ENCODE measurements at regions not wholly inside any gene's neighbourhood (a gene's known extent, or its start where the extent isn't known, plus 50 kb on each side); places are given as distances from the start of the nearest gene placed in this dataset.

GRCh38 chr12:97912943-97913342, 450.3 kb downstream of the RMST start:
- Histone ChIP-seq H3K9ac (ENCODE audit: low read length) (no peak overlapping the region), H3K9me3 (ENCODE audit: low read length) (no peaks in the 10 kb centered on the region), H3K4me3 (ENCODE audit: low read depth, low read length, poor library complexity, severe bottlenecking) (no peak overlapping the region), H3K4me1 (ENCODE audit: insufficient read depth, low read length, severe bottlenecking) (no peaks in the 10 kb centered on the region), H2AFZ (ENCODE audit: low read length) (no peak overlapping the region), H3F3A (ENCODE audit: insufficient read depth, low read length) (no peaks in the 10 kb centered on the region), H3K27me3 (ENCODE audit: insufficient read depth, low read length) (no peaks in the 10 kb centered on the region), H3K79me2 (ENCODE audit: insufficient read depth, low read length) (no peaks in the 10 kb centered on the region), H3K27ac (ENCODE audit: low read depth, low read length, poor library complexity, severe bottlenecking) (no peak overlapping the region), H3K9me2 (ENCODE audit: low read depth, low read length) (no peaks in the 10 kb centered on the region), H3K4me2 (ENCODE audit: low read length) (no peak overlapping the region), H4K20me1 (ENCODE audit: insufficient read depth, low read length) (no peaks in the 10 kb centered on the region), H3K36me3 (ENCODE audit: insufficient read depth, low read length) (no peaks in the 10 kb centered on the region)
- TF ChIP-seq CTCF (IDR thresholded peaks at IDR 0.05; ENCODE audit: low read length) (no peak), EZH2 (IDR thresholded peaks at IDR 0.05; ENCODE audit: borderline replicate concordance, low read length) (no peak)

GRCh38 chr12:97921979-97922722, 459.5 kb downstream of the RMST start:
- Histone ChIP-seq H3K27me3 (ENCODE audit: insufficient read depth, low read length) (no peaks in the 10 kb centered on the region), H3K36me3 (ENCODE audit: insufficient read depth, low read length) (no peaks in the 10 kb centered on the region), H3K4me2 (ENCODE audit: low read length) (no peak overlapping the region), H3K9me3 (ENCODE audit: low read length) (no peaks in the 10 kb centered on the region), H4K20me1 (ENCODE audit: insufficient read depth, low read length) (no peaks in the 10 kb centered on the region; the same call in 1 of the 2 replicates), H3K9me2 (ENCODE audit: low read depth, low read length) (no peaks in the 10 kb centered on the region), H2AFZ (ENCODE audit: low read length) (no peak overlapping the region), H3K79me2 (ENCODE audit: insufficient read depth, low read length) (no peaks in the 10 kb centered on the region), H3K9ac (ENCODE audit: low read length) (no peak overlapping the region), H3F3A (ENCODE audit: insufficient read depth, low read length) (no peaks in the 10 kb centered on the region), H3K27ac (ENCODE audit: low read depth, low read length, poor library complexity, severe bottlenecking) (no peak overlapping the region), H3K4me3 (ENCODE audit: low read depth, low read length, poor library complexity, severe bottlenecking) (no peak overlapping the region), H3K4me1 (ENCODE audit: insufficient read depth, low read length, severe bottlenecking) (no peaks in the 10 kb centered on the region)
- no peak for TF ChIP-seq CTCF (IDR thresholded peaks at IDR 0.05; ENCODE audit: low read length)
- TF ChIP-seq EZH2 (IDR thresholded peaks at IDR 0.05; ENCODE audit: borderline replicate concordance, low read length): no peak

- no peaks in the 10 kb centered on the region for H3K9me2 ChIP-seq (ENCODE audit: low read depth, low read length)
- no peak overlapping the region for H3K9ac ChIP-seq (ENCODE audit: low read length)
- TF ChIP-seq CTCF (IDR thresholded peaks at IDR 0.05; ENCODE audit: low read length): no peak
- no peak for TF ChIP-seq EZH2 (IDR thresholded peaks at IDR 0.05; ENCODE audit: borderline replicate concordance, low read length)
- H3K79me2 ChIP-seq (ENCODE audit: insufficient read depth, low read length): no peaks in the 10 kb centered on the region
- no peaks in the 10 kb centered on the region; the same call in 1 of the 2 replicates for H4K20me1 ChIP-seq (ENCODE audit: insufficient read depth, low read length)
- H3K4me3 ChIP-seq (ENCODE audit: low read depth, low read length, poor library complexity, severe bottlenecking): no peak overlapping the region
- H3K4me1 ChIP-seq (ENCODE audit: insufficient read depth, low read length, severe bottlenecking): no peaks in the 10 kb centered on the region
- no peak overlapping the region for H3K4me2 ChIP-seq (ENCODE audit: low read length)
- H3K27ac ChIP-seq (ENCODE audit: low read depth, low read length, poor library complexity, severe bottlenecking): no peak overlapping the region
- H3F3A ChIP-seq (ENCODE audit: insufficient read depth, low read length): no peaks in the 10 kb centered on the region
- no peaks in the 10 kb centered on the region for H3K36me3 ChIP-seq (ENCODE audit: insufficient read depth, low read length)
- no peaks in the 10 kb centered on the region for H3K9me3 ChIP-seq (ENCODE audit: low read length)
- H2AFZ ChIP-seq (ENCODE audit: low read length): no peak overlapping the region
- no peaks in the 10 kb centered on the region for H3K27me3 ChIP-seq (ENCODE audit: insufficient read depth, low read length)
Measured at GRCh38 chr12:97923546-97923945, 460.9 kb downstream of the RMST start.
